ENCODE measurements at regions not wholly inside any gene's neighbourhood (a gene's known extent, or its start where the extent isn't known, plus 50 kb on each side); places are given as distances from the start of the nearest gene placed in this dataset.

- Histone ChIP-seq H3K9me3 (ENCODE audit: control insufficient read depth in 3 of 3, low read length in 3 of 3) (no peaks in the 10 kb centered on the region), H3K27ac (ENCODE audit: low read depth, low read length) (no peak overlapping the region), H3K4me3 (ENCODE audit: low read length in 3 of 3) (no peak overlapping the region)
Observed at GRCh38 chr2:122174061-122174460, 418.6 kb downstream of the TSN start.

GRCh38 chr2:122179492-122180165, 424.2 kb downstream of the TSN start:
- Histone ChIP-seq H3K4me1 (ENCODE audit: control insufficient read depth in 3 of 3, insufficient read depth in 3 of 3, low read length in 3 of 3) (no peaks in the 10 kb centered on the region), H3K4me3 (ENCODE audit: low read length in 3 of 3) (no peak overlapping the region), H3K9ac (ENCODE audit: low read depth in 1 of 3, low read length in 3 of 3) (no peak overlapping the region), H3K36me3 (ENCODE audit: control insufficient read depth in 3 of 3, insufficient read depth in 3 of 3, low read length in 3 of 3) (no peaks in the 10 kb centered on the region), H3K9me3 (ENCODE audit: control insufficient read depth in 3 of 3, low read length in 3 of 3) (peaks cover 0 to 4% (median 0%) of the 10 kb centered on the region in 3 donors), H3K27ac (ENCODE audit: low read depth, low read length) (no peak overlapping the region), H3K27me3 (ENCODE audit: control insufficient read depth in 3 of 3, insufficient read depth in 3 of 3, low read length in 3 of 3) (no peaks in the 10 kb centered on the region)

More at GRCh38 chr2:122174061-122174460, 418.6 kb downstream of the TSN start:
- Histone ChIP-seq H3K36me3 (ENCODE audit: control insufficient read depth in 3 of 3, insufficient read depth in 3 of 3, low read length in 3 of 3) (no peaks in the 10 kb centered on the region), H3K4me1 (ENCODE audit: control insufficient read depth in 3 of 3, insufficient read depth in 3 of 3, low read length in 3 of 3) (no peaks in the 10 kb centered on the region), H3K27me3 (ENCODE audit: control insufficient read depth in 3 of 3, insufficient read depth in 3 of 3, low read length in 3 of 3) (no peaks in the 10 kb centered on the region), H3K9ac (ENCODE audit: low read depth in 1 of 3, low read length in 3 of 3) (no peak overlapping the region)

GRCh38 chr2:122180972-122181371, 425.5 kb downstream of the TSN start:
- peaks cover 0 to 4% (median 0%) of the 10 kb centered on the region in 3 donors for H3K9me3 ChIP-seq (ENCODE audit: control insufficient read depth in 3 of 3, low read length in 3 of 3)
- H3K27ac ChIP-seq (ENCODE audit: low read depth, low read length): no peak overlapping the region
- no peaks in the 10 kb centered on the region for H3K4me1 ChIP-seq (ENCODE audit: control insufficient read depth in 3 of 3, insufficient read depth in 3 of 3, low read length in 3 of 3)
- H3K4me3 ChIP-seq (ENCODE audit: low read length in 3 of 3): no peak overlapping the region
- no peaks in the 10 kb centered on the region for H3K36me3 ChIP-seq (ENCODE audit: control insufficient read depth in 3 of 3, insufficient read depth in 3 of 3, low read length in 3 of 3)
- H3K9ac ChIP-seq (ENCODE audit: low read depth in 1 of 3, low read length in 3 of 3): no peak overlapping the region
- no peaks in the 10 kb centered on the region for H3K27me3 ChIP-seq (ENCODE audit: control insufficient read depth in 3 of 3, insufficient read depth in 3 of 3, low read length in 3 of 3)

GRCh38 chr2:122182616-122183355, 427.3 kb downstream of the TSN start:
- Histone ChIP-seq H3K27me3 (ENCODE audit: control insufficient read depth in 3 of 3, insufficient read depth in 3 of 3, low read length in 3 of 3) (no peaks in the 10 kb centered on the region), H3K27ac (ENCODE audit: low read depth, low read length) (no peak overlapping the region), H3K9ac (ENCODE audit: low read depth in 1 of 3, low read length in 3 of 3) (no peak overlapping the region), H3K9me3 (ENCODE audit: control insufficient read depth in 3 of 3, low read length in 3 of 3) (peaks cover 0 to 4% (median 0%) of the 10 kb centered on the region in 3 donors), H3K4me3 (ENCODE audit: low read length in 3 of 3) (no peak overlapping the region), H3K4me1 (ENCODE audit: control insufficient read depth in 3 of 3, insufficient read depth in 3 of 3, low read length in 3 of 3) (no peaks in the 10 kb centered on the region), H3K36me3 (ENCODE audit: control insufficient read depth in 3 of 3, insufficient read depth in 3 of 3, low read length in 3 of 3) (no peaks in the 10 kb centered on the region)

GRCh38 chr2:122183890-122184289, 428.4 kb downstream of the TSN start:
- Histone ChIP-seq H3K27ac (ENCODE audit: low read depth, low read length) (no peak overlapping the region), H3K27me3 (ENCODE audit: control insufficient read depth in 3 of 3, insufficient read depth in 3 of 3, low read length in 3 of 3) (no peaks in the 10 kb centered on the region), H3K9ac (ENCODE audit: low read depth in 1 of 3, low read length in 3 of 3) (no peak overlapping the region), H3K4me3 (ENCODE audit: low read length in 3 of 3) (no peak overlapping the region), H3K36me3 (ENCODE audit: control insufficient read depth in 3 of 3, insufficient read depth in 3 of 3, low read length in 3 of 3) (no peaks in the 10 kb centered on the region), H3K4me1 (ENCODE audit: control insufficient read depth in 3 of 3, insufficient read depth in 3 of 3, low read length in 3 of 3) (no peaks in the 10 kb centered on the region), H3K9me3 (ENCODE audit: control insufficient read depth in 3 of 3, low read length in 3 of 3) (peaks cover 0 to 4% (median 0%) of the 10 kb centered on the region in 3 donors)

- Histone ChIP-seq H3K27ac (ENCODE audit: low read depth, low read length) (no peak overlapping the region), H3K9ac (ENCODE audit: low read depth in 1 of 3, low read length in 3 of 3) (no peak overlapping the region), H3K9me3 (ENCODE audit: control insufficient read depth in 3 of 3, low read length in 3 of 3) (no peaks in the 10 kb centered on the region), H3K36me3 (ENCODE audit: control insufficient read depth in 3 of 3, insufficient read depth in 3 of 3, low read length in 3 of 3) (no peaks in the 10 kb centered on the region), H3K4me1 (ENCODE audit: control insufficient read depth in 3 of 3, insufficient read depth in 3 of 3, low read length in 3 of 3) (no peaks in the 10 kb centered on the region), H3K4me3 (ENCODE audit: low read length in 3 of 3) (no peak overlapping the region), H3K27me3 (ENCODE audit: control insufficient read depth in 3 of 3, insufficient read depth in 3 of 3, low read length in 3 of 3) (peaks cover 0 to 2% (median 0%) of the 10 kb centered on the region in 3 donors)
Observed at GRCh38 chr2:122186761-122187222, 431.3 kb downstream of the TSN start.

GRCh38 chr2:122191331-122191730, 435.9 kb downstream of the TSN start:
- Histone ChIP-seq H3K9ac (ENCODE audit: low read depth in 1 of 3, low read length in 3 of 3) (no peak overlapping the region), H3K36me3 (ENCODE audit: control insufficient read depth in 3 of 3, insufficient read depth in 3 of 3, low read length in 3 of 3) (no peaks in the 10 kb centered on the region), H3K9me3 (ENCODE audit: control insufficient read depth in 3 of 3, low read length in 3 of 3) (no peaks in the 10 kb centered on the region), H3K4me1 (ENCODE audit: control insufficient read depth in 3 of 3, insufficient read depth in 3 of 3, low read length in 3 of 3) (no peaks in the 10 kb centered on the region), H3K27ac (ENCODE audit: low read depth, low read length) (no peak overlapping the region), H3K4me3 (ENCODE audit: low read length in 3 of 3) (no peak overlapping the region), H3K27me3 (ENCODE audit: control insufficient read depth in 3 of 3, insufficient read depth in 3 of 3, low read length in 3 of 3) (peaks cover 0 to 2% (median 0%) of the 10 kb centered on the region in 3 donors)

GRCh38 chr2:122193622-122194021, 438.2 kb downstream of the TSN start:
- H3K27ac ChIP-seq (ENCODE audit: low read depth, low read length): no peak overlapping the region
- no peaks in the 10 kb centered on the region for H3K4me1 ChIP-seq (ENCODE audit: control insufficient read depth in 3 of 3, insufficient read depth in 3 of 3, low read length in 3 of 3)
- no peak overlapping the region for H3K4me3 ChIP-seq (ENCODE audit: low read length in 3 of 3)
- peaks cover 0 to 2% (median 0%) of the 10 kb centered on the region in 3 donors for H3K27me3 ChIP-seq (ENCODE audit: control insufficient read depth in 3 of 3, insufficient read depth in 3 of 3, low read length in 3 of 3)
- H3K36me3 ChIP-seq (ENCODE audit: control insufficient read depth in 3 of 3, insufficient read depth in 3 of 3, low read length in 3 of 3): no peaks in the 10 kb centered on the region
- H3K9ac ChIP-seq (ENCODE audit: low read depth in 1 of 3, low read length in 3 of 3): no peak overlapping the region
- no peaks in the 10 kb centered on the region for H3K9me3 ChIP-seq (ENCODE audit: control insufficient read depth in 3 of 3, low read length in 3 of 3)

GRCh38 chr2:122194546-122194945, 439.1 kb downstream of the TSN start:
- H3K4me3 ChIP-seq (ENCODE audit: low read length in 3 of 3): no peak overlapping the region
- H3K9ac ChIP-seq (ENCODE audit: low read depth in 1 of 3, low read length in 3 of 3): no peak overlapping the region
- no peaks in the 10 kb centered on the region for H3K9me3 ChIP-seq (ENCODE audit: control insufficient read depth in 3 of 3, low read length in 3 of 3)
- H3K27me3 ChIP-seq (ENCODE audit: control insufficient read depth in 3 of 3, insufficient read depth in 3 of 3, low read length in 3 of 3): peaks cover 0 to 2% (median 0%) of the 10 kb centered on the region in 3 donors
- no peaks in the 10 kb centered on the region for H3K36me3 ChIP-seq (ENCODE audit: control insufficient read depth in 3 of 3, insufficient read depth in 3 of 3, low read length in 3 of 3)
- no peak overlapping the region for H3K27ac ChIP-seq (ENCODE audit: low read depth, low read length)
- H3K4me1 ChIP-seq (ENCODE audit: control insufficient read depth in 3 of 3, insufficient read depth in 3 of 3, low read length in 3 of 3): no peaks in the 10 kb centered on the region

GRCh38 chr2:122203523-122203922, 448.1 kb downstream of the TSN start:
- H3K36me3 ChIP-seq (ENCODE audit: control insufficient read depth in 3 of 3, insufficient read depth in 3 of 3, low read length in 3 of 3): no peaks in the 10 kb centered on the region
- H3K27me3 ChIP-seq (ENCODE audit: control insufficient read depth in 3 of 3, insufficient read depth in 3 of 3, low read length in 3 of 3): peaks cover 0 to 5% (median 0%) of the 10 kb centered on the region in 3 donors
- no peaks in the 10 kb centered on the region for H3K4me1 ChIP-seq (ENCODE audit: control insufficient read depth in 3 of 3, insufficient read depth in 3 of 3, low read length in 3 of 3)
- no peak overlapping the region for H3K4me3 ChIP-seq (ENCODE audit: low read length in 3 of 3)
- no peak overlapping the region for H3K9ac ChIP-seq (ENCODE audit: low read depth in 1 of 3, low read length in 3 of 3)
- H3K27ac ChIP-seq (ENCODE audit: low read depth, low read length): no peak overlapping the region
- H3K9me3 ChIP-seq (ENCODE audit: control insufficient read depth in 3 of 3, low read length in 3 of 3): no peaks in the 10 kb centered on the region

All from skeletal muscle tissue (tissue), 3 donors.